Heart right ventricle (tissue), 16 donors: ENCODE measurements at regions not wholly inside any gene's neighbourhood (a gene's known extent, or its start where the extent isn't known, plus 50 kb on each side); places are given as distances from the start of the nearest gene placed in this dataset.

ENCODE experiments used
- ATAC-seq, 8 donors: fragments of 200-7000 bp; cut with Tn5 transposase; one replicate each; pipeline ENCODE4 v1.9.1; 2020; ENCODE audit warnings: mild to moderate bottlenecking in 8 of 8, moderate library complexity in 8 of 8, moderate number of reproducible peaks in 1 of 8
- DNase-seq, 2 donors: peaks; one replicate each; pipeline ENCODE4 v3.0.0-alpha.2; 2020
- H3K27ac ChIP-seq, 10 donors: fragments of 200-600 bp; sonication (generic) in 2 of 10; one replicate each; pipeline versions ENCODE4 v1.5.0 to v1.8.0; 2020 to 2022; ENCODE audit warnings: mild to moderate bottlenecking in 3 of 10
- H3K27me3 ChIP-seq, 7 donors: fragments of 200-600 bp; one replicate each; pipeline ENCODE4 v1.8.0; 2021 to 2022; ENCODE audit warnings: mild to moderate bottlenecking in 2 of 7
- H3K36me3 ChIP-seq, 9 donors: fragments of 200-600 bp; sonication (generic) in 1 of 9; one replicate each; pipeline versions ENCODE4 v1.5.0 to v1.8.0; 2020 to 2022; ENCODE audit warnings: mild to moderate bottlenecking in 2 of 9
- H3K4me1 ChIP-seq, 9 donors: fragments of 200-600 bp; sonication (generic) in 1 of 9; one replicate each; pipeline versions ENCODE4 v1.5.0 to v1.8.0; 2020 to 2022; ENCODE audit warnings: mild to moderate bottlenecking in 4 of 9
- H3K4me3 ChIP-seq, 10 donors: fragments of 200-600 bp; sonication (generic) in 2 of 10; one replicate each; pipeline versions ENCODE4 v1.5.0 to v1.8.0; 2020 to 2022; ENCODE audit warnings: mild to moderate bottlenecking in 7 of 10, moderate library complexity in 2 of 10
- H3K9me3 ChIP-seq, 11 donors: fragments of 200-600 bp in 10 of 11; sonication (generic) in 2 of 11; one replicate each; pipeline versions ENCODE4 v1.5.0 to v1.8.0; 2013 to 2022; ENCODE audit warnings: mild to moderate bottlenecking in 2 of 11, control low read depth in 1 of 11, moderate library complexity in 1 of 11
- WGBS, 2 donors: extraction: QIAGEN DNeasy Blood & Tissue Kit; methylation state at CpG; one replicate each; pipeline ENCODE4 v1.1.7; 2013; ENCODE audit warnings: inconsistent platforms in 1 of 2; 5-methylcytosine and 5-hydroxymethylcytosine counted together
- intact Hi-C, 10 donors: fragments of 100-400 bp; cut with DNase I; formaldehyde crosslinking; loops; one replicate each; pipeline versions ENCODE4 v1.11.1 to v1.14.2; 2022
- TF ChIP-seq, protein P1 (sequence below), 9 donors: fragments of 200-600 bp; sonication (generic) in 2 of 9; IDR thresholded peaks; one replicate each; pipeline versions ENCODE4 v1.5.0 to v1.8.0; 2021 to 2022; ENCODE audit warnings: antibody characterized with exemption in 9 of 9, mild to moderate bottlenecking in 5 of 9, moderate library complexity in 1 of 9
- donor health status: Arrhythmogenic right ventricular cardiomyopathy.
- donor health status: ischemic (EF 13 %, LVEDD 7.1; RV severe dilation, severe dysfunction).
- donor health status: healthy with polysubstance abuse.
- donor health status: DM: no; HTN: yes; CAD: no.
- donor health status: DM: no; HTN: no; CAD: no.
- donor health status: ischemic (EF 25% LVEDD 6.9; RV normal size, moderate dysfunction).
- donor health status: ischemic (EF 25% LVEDD 5.7; RV mildly dilated, moderate dysfunction).
- donor health status: healthy.
- donor health status: DM: yes; HTN: yes; CAD: no.
- donor health status: Ischemic cardiomyopathy.
- donor health status: ischemic (EF 35%, LVEDD 5.7; RV mildly dilated, moderate dysfunction).
- donor health status: nonischemic (EF 11% LVEDD 7.7; RV severe dilation, severe dysfunction).
- donor health status: DM: yes; HTN: yes; CAD: no.
- donor health status: PGD.
- donor health status: ischemic (EF 29% LVEDD 5.4; RV normal size, mild dysfunction).
- donor health status: nonischemic (EF 23%, LVEDD 6.1; RV moderate dilation, normal function).

DNA sequence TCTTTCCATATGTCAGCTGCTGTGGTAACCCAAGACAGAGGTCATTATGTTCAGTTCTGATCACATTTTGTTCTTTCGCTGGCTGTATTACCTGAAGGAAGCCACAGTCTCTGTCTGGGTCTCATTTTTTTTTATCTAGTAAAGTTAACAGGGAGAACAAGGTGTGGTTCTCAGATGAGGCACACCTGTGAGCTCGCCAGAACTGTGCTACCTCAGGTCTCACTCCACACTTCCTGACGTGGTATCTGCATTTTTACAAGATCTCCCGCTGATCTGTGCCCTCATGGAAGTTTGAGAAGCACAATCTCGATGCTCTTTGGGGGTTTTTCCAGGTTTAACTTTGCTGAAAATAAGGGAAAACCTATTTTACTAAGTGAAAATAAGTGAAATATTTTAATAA lies 169.5 kb upstream of the CENPW start:
- Histone ChIP-seq H3K27me3 (peaks cover 0 to 20% (median 0%) of the 10 kb centered on the region in 7 donors), H3K36me3 (no peaks in the 10 kb centered on the region), H3K9me3 (peaks cover 0 to 3% (median 0%) of the 10 kb centered on the region in 11 donors), H3K4me3 (no peak overlapping the region), H3K27ac (no peak overlapping the region), H3K4me1 (peaks cover 0 to 6% (median 0%) of the 10 kb centered on the region in 9 donors)
- intact Hi-C loops = no loop called here
- TF ChIP-seq, protein P1, sequence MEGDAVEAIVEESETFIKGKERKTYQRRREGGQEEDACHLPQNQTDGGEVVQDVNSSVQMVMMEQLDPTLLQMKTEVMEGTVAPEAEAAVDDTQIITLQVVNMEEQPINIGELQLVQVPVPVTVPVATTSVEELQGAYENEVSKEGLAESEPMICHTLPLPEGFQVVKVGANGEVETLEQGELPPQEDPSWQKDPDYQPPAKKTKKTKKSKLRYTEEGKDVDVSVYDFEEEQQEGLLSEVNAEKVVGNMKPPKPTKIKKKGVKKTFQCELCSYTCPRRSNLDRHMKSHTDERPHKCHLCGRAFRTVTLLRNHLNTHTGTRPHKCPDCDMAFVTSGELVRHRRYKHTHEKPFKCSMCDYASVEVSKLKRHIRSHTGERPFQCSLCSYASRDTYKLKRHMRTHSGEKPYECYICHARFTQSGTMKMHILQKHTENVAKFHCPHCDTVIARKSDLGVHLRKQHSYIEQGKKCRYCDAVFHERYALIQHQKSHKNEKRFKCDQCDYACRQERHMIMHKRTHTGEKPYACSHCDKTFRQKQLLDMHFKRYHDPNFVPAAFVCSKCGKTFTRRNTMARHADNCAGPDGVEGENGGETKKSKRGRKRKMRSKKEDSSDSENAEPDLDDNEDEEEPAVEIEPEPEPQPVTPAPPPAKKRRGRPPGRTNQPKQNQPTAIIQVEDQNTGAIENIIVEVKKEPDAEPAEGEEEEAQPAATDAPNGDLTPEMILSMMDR (IDR thresholded peaks at IDR 0.05) = no peak
- DNase-seq (no peak), ATAC-seq (no peak)
- 71 to 77% methylated on average over 5 of the region's 5 CpGs for WGBS, 2 donors

DNA sequence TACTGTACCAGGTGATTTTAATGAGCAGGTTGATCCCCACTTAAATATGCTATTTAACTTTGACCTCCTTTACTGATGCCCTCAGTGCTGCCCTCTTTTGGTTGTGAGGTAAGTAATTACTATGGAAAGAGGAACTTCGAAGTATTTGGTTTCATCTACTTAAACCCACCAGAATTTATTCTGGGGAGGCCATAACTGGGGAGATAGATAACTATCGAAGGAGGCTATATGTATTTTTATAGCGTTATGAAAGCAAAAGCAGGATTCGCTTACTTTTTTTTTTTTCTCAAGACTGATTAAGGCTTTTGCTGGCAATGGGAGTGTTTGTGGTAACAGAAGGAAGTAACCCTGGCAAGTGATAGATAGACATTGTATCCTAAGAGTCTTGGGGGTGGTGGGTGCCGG lies 168.9 kb upstream of the CENPW start:
- WGBS, 2 donors = 64 to 70% methylated on average over 5 of the region's 5 CpGs
- ATAC-seq = no peak
- Histone ChIP-seq H3K36me3 (no peaks in the 10 kb centered on the region), H3K27me3 (peaks cover 0 to 20% (median 0%) of the 10 kb centered on the region in 7 donors), H3K4me1 (peaks cover 0 to 6% (median 0%) of the 10 kb centered on the region in 9 donors), H3K4me3 (no peak overlapping the region), H3K27ac (no peak overlapping the region), H3K9me3 (no peaks in the 10 kb centered on the region)
- TF ChIP-seq, protein P1 (IDR thresholded peaks at IDR 0.05) = peak in 7 of 9 donors; percentile 15 to 52 (median 36)
- DNase-seq = no peak
- intact Hi-C loops = no loop called here

DNA sequence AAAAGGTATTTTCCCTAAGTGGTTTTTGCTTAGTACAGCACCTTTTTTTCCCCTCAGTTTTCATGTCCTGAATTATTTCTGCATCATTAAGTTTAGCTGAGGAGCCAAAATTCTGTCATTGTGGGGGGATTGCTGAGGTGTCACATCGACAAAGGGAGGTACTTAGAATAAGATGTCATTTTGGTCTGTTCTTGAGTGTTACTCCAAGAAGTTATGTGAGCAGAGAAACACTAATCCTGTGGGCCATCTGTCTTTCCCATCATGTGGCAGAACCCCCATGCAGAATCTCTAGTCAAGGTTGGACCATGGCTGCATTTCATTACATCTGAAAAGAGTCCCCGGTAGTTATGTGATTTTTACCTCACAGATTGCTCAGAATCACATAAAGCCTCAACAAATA lies 167.8 kb upstream of the CENPW start:
- 90 to 93% methylated on average over 2 of the region's 2 CpGs for WGBS, 2 donors
- ATAC-seq (no peak), DNase-seq (no peak)
- no peak overlapping the region for H3K4me3 ChIP-seq
- H3K4me1 ChIP-seq = peaks cover 0 to 6% (median 0%) of the 10 kb centered on the region in 9 donors
- no peaks in the 10 kb centered on the region for H3K9me3 ChIP-seq
- H3K36me3 ChIP-seq = no peaks in the 10 kb centered on the region
- H3K27ac ChIP-seq = no peak overlapping the region
- intact Hi-C loops = no loop called here
- peaks cover 0 to 17% (median 0%) of the 10 kb centered on the region in 7 donors for H3K27me3 ChIP-seq
- TF ChIP-seq, protein P1 (IDR thresholded peaks at IDR 0.05) = no peak

DNA sequence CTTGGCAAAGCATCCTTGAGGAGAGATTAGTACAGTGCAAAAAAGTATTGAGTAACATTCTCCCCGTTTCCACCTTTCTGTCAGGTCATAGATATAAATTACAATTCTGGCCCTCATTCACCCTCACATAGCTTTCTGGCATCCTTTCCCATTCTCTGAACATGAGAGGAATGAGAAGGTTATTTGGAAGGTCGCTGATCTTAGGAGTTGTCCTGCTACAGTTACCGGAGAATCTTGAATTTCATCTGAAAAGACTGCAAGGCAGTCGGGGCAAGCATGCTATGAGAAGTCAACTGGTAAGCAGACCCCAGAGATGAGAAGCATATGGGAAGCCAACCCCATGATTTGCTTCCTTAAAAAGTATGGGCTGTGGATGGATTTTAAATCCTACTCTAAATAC lies 166.7 kb upstream of the CENPW start:
- Histone ChIP-seq H3K9me3 (no peaks in the 10 kb centered on the region), H3K4me1 (peaks cover 0 to 6% (median 0%) of the 10 kb centered on the region in 9 donors), H3K27me3 (peaks cover 0 to 17% (median 0%) of the 10 kb centered on the region in 7 donors), H3K27ac (no peak overlapping the region), H3K36me3 (no peaks in the 10 kb centered on the region), H3K4me3 (no peak overlapping the region)
- WGBS, 2 donors = 79 to 88% methylated on average over 4 of the region's 4 CpGs
- no peak for ATAC-seq
- TF ChIP-seq, protein P1 (IDR thresholded peaks at IDR 0.05) = no peak
- DNase-seq = no peak
- intact Hi-C loops = no loop called here
